ENCODE measurements at regions not wholly inside any gene's neighbourhood (a gene's known extent, or its start where the extent isn't known, plus 50 kb on each side); places are given as distances from the start of the nearest gene placed in this dataset.

DNA sequence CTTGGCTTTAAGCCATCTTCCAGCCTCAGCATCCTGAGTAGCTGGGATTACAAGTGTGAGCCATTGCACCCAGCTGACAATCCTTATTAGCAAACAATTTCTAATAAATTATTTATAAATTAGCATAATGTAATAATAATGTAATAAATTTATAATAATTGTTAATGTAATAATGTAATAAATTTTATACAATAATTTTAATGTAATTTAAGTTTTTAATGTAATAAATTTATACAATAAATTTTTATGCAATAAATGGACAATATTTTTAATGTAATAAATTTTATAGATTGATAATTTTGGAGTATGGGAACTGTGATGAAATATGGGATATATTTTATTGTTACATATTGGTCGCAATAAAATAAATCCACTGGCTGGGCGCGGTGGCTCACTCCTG lies 1457.5 kb downstream of the KCNT2 start:
- no peak for TF ChIP-seq PPARA (CRISPR knock-in tag; IDR thresholded peaks at IDR 0.05; ENCODE audit: borderline replicate concordance)
- TF ChIP-seq ZC3H10 (CRISPR knock-in tag; IDR thresholded peaks at IDR 0.05) = no peak
- TF ChIP-seq RARB (CRISPR knock-in tag; IDR thresholded peaks at IDR 0.05) = no peak
- no peak for TF ChIP-seq ZNF70 (CRISPR knock-in tag; IDR thresholded peaks at IDR 0.05)
- TF ChIP-seq OSR1 (CRISPR knock-in tag; IDR thresholded peaks at IDR 0.05) = no peak
- TF ChIP-seq ZNF8 (CRISPR knock-in tag; IDR thresholded peaks at IDR 0.05) = no peak
- TF ChIP-seq, protein P1, sequence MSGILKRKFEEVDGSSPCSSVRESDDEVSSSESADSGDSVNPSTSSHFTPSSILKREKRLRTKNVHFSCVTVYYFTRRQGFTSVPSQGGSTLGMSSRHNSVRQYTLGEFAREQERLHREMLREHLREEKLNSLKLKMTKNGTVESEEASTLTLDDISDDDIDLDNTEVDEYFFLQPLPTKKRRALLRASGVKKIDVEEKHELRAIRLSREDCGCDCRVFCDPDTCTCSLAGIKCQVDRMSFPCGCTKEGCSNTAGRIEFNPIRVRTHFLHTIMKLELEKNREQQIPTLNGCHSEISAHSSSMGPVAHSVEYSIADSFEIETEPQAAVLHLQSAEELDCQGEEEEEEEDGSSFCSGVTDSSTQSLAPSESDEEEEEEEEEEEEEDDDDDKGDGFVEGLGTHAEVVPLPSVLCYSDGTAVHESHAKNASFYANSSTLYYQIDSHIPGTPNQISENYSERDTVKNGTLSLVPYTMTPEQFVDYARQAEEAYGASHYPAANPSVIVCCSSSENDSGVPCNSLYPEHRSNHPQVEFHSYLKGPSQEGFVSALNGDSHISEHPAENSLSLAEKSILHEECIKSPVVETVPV (CRISPR knock-in tag; IDR thresholded peaks at IDR 0.05) = no peak
- TF ChIP-seq, protein P2, sequence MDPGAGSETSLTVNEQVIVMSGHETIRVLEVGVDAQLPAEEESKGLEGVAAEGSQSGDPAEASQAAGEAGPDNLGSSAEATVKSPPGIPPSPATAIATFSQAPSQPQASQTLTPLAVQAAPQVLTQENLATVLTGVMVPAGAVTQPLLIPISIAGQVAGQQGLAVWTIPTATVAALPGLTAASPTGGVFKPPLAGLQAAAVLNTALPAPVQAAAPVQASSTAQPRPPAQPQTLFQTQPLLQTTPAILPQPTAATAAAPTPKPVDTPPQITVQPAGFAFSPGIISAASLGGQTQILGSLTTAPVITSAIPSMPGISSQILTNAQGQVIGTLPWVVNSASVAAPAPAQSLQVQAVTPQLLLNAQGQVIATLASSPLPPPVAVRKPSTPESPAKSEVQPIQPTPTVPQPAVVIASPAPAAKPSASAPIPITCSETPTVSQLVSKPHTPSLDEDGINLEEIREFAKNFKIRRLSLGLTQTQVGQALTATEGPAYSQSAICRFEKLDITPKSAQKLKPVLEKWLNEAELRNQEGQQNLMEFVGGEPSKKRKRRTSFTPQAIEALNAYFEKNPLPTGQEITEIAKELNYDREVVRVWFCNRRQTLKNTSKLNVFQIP (CRISPR knock-in tag; IDR thresholded peaks at IDR 0.05; ENCODE audit: borderline replicate concordance, low read depth) = no peak
- TF ChIP-seq ZFP30 (CRISPR knock-in tag; IDR thresholded peaks at IDR 0.05) = no peak
- TF ChIP-seq ZNF565 (CRISPR knock-in tag; conservative IDR thresholded peaks at IDR 0.05; ENCODE audit: low read depth) = no peak
- TF ChIP-seq TCF4 (CRISPR knock-in tag; IDR thresholded peaks at IDR 0.05; ENCODE audit: borderline replicate concordance) = no peak
- TF ChIP-seq, protein P3, sequence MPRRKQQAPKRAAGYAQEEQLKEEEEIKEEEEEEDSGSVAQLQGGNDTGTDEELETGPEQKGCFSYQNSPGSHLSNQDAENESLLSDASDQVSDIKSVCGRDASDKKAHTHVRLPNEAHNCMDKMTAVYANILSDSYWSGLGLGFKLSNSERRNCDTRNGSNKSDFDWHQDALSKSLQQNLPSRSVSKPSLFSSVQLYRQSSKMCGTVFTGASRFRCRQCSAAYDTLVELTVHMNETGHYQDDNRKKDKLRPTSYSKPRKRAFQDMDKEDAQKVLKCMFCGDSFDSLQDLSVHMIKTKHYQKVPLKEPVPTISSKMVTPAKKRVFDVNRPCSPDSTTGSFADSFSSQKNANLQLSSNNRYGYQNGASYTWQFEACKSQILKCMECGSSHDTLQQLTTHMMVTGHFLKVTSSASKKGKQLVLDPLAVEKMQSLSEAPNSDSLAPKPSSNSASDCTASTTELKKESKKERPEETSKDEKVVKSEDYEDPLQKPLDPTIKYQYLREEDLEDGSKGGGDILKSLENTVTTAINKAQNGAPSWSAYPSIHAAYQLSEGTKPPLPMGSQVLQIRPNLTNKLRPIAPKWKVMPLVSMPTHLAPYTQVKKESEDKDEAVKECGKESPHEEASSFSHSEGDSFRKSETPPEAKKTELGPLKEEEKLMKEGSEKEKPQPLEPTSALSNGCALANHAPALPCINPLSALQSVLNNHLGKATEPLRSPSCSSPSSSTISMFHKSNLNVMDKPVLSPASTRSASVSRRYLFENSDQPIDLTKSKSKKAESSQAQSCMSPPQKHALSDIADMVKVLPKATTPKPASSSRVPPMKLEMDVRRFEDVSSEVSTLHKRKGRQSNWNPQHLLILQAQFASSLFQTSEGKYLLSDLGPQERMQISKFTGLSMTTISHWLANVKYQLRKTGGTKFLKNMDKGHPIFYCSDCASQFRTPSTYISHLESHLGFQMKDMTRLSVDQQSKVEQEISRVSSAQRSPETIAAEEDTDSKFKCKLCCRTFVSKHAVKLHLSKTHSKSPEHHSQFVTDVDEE (CRISPR knock-in tag; IDR thresholded peaks at IDR 0.05) = no peak
- TF ChIP-seq, protein P4, sequence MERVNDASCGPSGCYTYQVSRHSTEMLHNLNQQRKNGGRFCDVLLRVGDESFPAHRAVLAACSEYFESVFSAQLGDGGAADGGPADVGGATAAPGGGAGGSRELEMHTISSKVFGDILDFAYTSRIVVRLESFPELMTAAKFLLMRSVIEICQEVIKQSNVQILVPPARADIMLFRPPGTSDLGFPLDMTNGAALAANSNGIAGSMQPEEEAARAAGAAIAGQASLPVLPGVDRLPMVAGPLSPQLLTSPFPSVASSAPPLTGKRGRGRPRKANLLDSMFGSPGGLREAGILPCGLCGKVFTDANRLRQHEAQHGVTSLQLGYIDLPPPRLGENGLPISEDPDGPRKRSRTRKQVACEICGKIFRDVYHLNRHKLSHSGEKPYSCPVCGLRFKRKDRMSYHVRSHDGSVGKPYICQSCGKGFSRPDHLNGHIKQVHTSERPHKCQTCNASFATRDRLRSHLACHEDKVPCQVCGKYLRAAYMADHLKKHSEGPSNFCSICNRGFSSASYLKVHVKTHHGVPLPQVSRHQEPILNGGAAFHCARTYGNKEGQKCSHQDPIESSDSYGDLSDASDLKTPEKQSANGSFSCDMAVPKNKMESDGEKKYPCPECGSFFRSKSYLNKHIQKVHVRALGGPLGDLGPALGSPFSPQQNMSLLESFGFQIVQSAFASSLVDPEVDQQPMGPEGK (CRISPR knock-in tag; IDR thresholded peaks at IDR 0.05; ENCODE audit: borderline replicate concordance) = no peak
- ATAC-seq = no peak

DNA sequence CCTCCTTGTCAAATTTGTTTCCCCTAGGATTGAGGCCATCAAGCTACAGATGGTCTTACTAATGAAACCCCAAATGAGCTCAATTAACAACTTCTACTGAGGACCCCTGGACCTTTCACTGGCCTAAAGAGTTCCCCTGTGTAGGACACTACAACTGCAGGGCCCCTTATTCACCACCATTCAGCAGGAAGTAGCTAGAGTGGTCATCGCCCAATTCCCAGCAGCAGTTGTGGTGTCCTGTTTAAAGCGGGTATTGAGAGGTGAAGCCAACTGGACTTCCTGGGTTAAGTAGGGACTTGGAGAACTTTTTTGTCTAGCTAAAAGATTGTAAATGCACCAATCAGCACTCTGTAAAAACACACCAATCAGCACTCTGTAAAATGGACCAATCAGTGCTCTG lies 1466.9 kb downstream of the KCNT2 start:
- ATAC-seq = no peak

More for the DNA sequence above, 1466.9 kb downstream of the KCNT2 start:
- TF ChIP-seq CSDC2 (CRISPR knock-in tag; IDR thresholded peaks at IDR 0.05) (no peak), ZNF70 (CRISPR knock-in tag; IDR thresholded peaks at IDR 0.05) (no peak), TOX (CRISPR knock-in tag; IDR thresholded peaks at IDR 0.05; ENCODE audit: borderline replicate concordance) (no peak), ZFP30 (CRISPR knock-in tag; IDR thresholded peaks at IDR 0.05) (no peak), ESRRG (CRISPR knock-in tag; IDR thresholded peaks at IDR 0.05) (no peak), TCF4 (CRISPR knock-in tag; IDR thresholded peaks at IDR 0.05; ENCODE audit: borderline replicate concordance) (no peak), ZFP3 (CRISPR knock-in tag; IDR thresholded peaks at IDR 0.05) (no peak), ZNF565 (CRISPR knock-in tag; conservative IDR thresholded peaks at IDR 0.05; ENCODE audit: low read depth) (no peak), GLIS3 (CRISPR knock-in tag; IDR thresholded peaks at IDR 0.05) (no peak), PPARA (CRISPR knock-in tag; IDR thresholded peaks at IDR 0.05; ENCODE audit: borderline replicate concordance) (no peak), OSR1 (CRISPR knock-in tag; IDR thresholded peaks at IDR 0.05) (no peak)
- TF ChIP-seq, protein P3 (CRISPR knock-in tag; IDR thresholded peaks at IDR 0.05) = no peak
- TF ChIP-seq, protein P2 (CRISPR knock-in tag; IDR thresholded peaks at IDR 0.05; ENCODE audit: borderline replicate concordance, low read depth) = no peak
- TF ChIP-seq, protein P5, sequence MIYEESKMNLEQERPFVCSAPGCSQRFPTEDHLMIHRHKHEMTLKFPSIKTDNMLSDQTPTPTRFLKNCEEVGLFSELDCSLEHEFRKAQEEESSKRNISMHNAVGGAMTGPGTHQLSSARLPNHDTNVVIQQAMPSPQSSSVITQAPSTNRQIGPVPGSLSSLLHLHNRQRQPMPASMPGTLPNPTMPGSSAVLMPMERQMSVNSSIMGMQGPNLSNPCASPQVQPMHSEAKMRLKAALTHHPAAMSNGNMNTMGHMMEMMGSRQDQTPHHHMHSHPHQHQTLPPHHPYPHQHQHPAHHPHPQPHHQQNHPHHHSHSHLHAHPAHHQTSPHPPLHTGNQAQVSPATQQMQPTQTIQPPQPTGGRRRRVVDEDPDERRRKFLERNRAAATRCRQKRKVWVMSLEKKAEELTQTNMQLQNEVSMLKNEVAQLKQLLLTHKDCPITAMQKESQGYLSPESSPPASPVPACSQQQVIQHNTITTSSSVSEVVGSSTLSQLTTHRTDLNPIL (CRISPR knock-in tag; IDR thresholded peaks at IDR 0.05; ENCODE audit: low read depth) = no peak
- TF ChIP-seq, protein P4 (CRISPR knock-in tag; IDR thresholded peaks at IDR 0.05; ENCODE audit: borderline replicate concordance) = no peak
- TF ChIP-seq, protein P1 (CRISPR knock-in tag; IDR thresholded peaks at IDR 0.05) = no peak
